ENCODE measurements at regions not wholly inside any gene's neighbourhood (a gene's known extent, or its start where the extent isn't known, plus 50 kb on each side); places are given as distances from the start of the nearest gene placed in this dataset.
"Not testable (repeated sequence)": the region's sequence is repeated elsewhere in the genome, so short reads cannot be mapped to it uniquely, and the experiment has no call there.

DNA sequence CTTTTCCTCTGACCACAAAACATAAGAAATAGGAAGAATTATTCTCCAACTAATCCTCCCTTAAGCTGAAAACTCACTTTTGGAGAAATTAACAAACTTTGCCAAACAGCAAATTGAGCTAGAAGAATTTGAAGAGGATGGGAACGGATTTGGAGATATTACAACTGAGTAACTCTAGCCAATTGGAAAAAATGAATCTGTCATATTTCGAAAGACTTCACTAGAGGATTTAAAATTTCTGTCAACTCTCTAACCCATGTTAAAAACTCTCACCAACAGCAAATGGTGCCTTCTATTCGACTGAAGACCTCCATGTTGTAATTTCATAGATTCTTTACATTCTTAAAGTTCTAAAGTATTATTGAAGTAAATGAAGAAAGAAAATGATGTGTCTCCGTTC, 414.2 kb downstream of the RMST start:
- Histone ChIP-seq H3K36me3 (replicated peaks in 1 of 2) (no peaks in the 10 kb centered on the region), H3K9me3 (replicated peaks in 1 of 3) (no peaks in the 10 kb centered on the region), H3K4me1 (replicated peaks in 1 of 2) (no peaks in the 10 kb centered on the region), H3K27ac (no peak overlapping the region), H3K4me3 (no peak overlapping the region), H3K27me3 (no peaks in the 10 kb centered on the region)
- TF ChIP-seq, protein P1, sequence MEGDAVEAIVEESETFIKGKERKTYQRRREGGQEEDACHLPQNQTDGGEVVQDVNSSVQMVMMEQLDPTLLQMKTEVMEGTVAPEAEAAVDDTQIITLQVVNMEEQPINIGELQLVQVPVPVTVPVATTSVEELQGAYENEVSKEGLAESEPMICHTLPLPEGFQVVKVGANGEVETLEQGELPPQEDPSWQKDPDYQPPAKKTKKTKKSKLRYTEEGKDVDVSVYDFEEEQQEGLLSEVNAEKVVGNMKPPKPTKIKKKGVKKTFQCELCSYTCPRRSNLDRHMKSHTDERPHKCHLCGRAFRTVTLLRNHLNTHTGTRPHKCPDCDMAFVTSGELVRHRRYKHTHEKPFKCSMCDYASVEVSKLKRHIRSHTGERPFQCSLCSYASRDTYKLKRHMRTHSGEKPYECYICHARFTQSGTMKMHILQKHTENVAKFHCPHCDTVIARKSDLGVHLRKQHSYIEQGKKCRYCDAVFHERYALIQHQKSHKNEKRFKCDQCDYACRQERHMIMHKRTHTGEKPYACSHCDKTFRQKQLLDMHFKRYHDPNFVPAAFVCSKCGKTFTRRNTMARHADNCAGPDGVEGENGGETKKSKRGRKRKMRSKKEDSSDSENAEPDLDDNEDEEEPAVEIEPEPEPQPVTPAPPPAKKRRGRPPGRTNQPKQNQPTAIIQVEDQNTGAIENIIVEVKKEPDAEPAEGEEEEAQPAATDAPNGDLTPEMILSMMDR (IDR thresholded peaks at IDR 0.05) = no peak
- TF ChIP-seq POLR2A (IDR thresholded peaks at IDR 0.05) = no peak
- 51 to 71% (median 62%) methylated on average over 4 of the region's 4 CpGs for WGBS, 4 donors
- no peak for DNase-seq
- intact Hi-C loops (cut with DNase I) = no loop called here

DNA sequence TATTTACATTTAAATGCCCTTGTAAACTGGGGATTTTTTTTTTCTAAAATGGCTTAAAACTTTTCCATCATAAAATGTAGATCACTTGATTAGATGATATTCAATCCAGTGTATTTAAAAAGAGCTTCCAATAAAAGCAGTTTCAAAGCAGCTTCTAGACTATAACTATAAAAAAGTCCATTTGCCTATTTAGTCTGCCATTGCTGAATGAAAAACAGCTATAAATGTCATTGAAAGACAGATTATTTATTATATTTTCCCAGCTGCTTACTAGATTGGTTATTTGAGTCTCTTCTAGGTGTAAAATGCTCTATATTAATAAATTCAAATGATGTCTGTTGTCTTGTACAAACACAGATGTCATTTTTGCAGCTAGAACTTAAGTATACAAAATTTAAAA, 414.8 kb downstream of the RMST start:
- DNase-seq = no peak
- Histone ChIP-seq H3K27me3 (no peaks in the 10 kb centered on the region), H3K27ac (no peak overlapping the region), H3K4me1 (replicated peaks in 1 of 2) (no peaks in the 10 kb centered on the region), H3K4me3 (no peak overlapping the region), H3K9me3 (replicated peaks in 1 of 3) (no peaks in the 10 kb centered on the region), H3K36me3 (replicated peaks in 1 of 2) (no peaks in the 10 kb centered on the region)
- intact Hi-C loops (cut with DNase I) = no loop called here
- TF ChIP-seq POLR2A (IDR thresholded peaks at IDR 0.05) = no peak
- TF ChIP-seq, protein P1 (IDR thresholded peaks at IDR 0.05) = no peak

DNA sequence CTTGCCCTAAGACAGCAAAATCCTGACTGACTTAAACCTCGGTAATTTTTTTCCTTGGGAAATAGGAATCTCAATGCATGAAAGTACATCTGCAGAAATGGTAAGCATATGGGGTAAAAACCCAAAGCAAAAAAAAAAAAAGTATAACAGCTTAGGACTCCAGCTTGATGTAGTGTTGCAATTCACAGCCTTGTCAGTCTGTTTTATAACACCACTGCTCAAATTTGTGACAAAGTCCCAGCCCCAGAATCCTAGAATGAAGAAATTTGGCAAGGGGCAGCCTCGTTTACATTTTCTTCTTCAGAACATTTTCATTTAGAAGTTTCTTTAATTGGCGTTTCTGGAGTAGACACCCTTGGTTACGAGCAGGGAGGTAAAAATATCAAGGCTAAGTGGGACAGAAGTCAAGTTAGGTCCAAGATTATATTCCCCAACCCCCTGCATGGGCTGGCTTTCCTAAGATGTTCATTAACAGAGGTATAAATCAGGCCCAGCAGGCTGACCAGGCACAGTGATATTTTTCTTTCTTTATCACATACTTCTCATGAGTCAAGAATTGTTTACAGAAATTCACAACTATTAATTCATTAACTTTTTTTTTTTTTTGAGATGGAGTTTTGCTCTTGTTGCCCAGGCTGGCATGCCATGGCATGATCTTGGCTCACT, 424.0 kb downstream of the RMST start:
- H3K27ac ChIP-seq = no peak overlapping the region
- no peak for DNase-seq
- H3K9me3 ChIP-seq (replicated peaks in 1 of 3) = no peaks in the 10 kb centered on the region
- intact Hi-C loops (cut with DNase I) = no loop called here
- TF ChIP-seq, protein P1 (IDR thresholded peaks at IDR 0.05) = no peak
- TF ChIP-seq POLR2A (IDR thresholded peaks at IDR 0.05) = no peak
- no peaks in the 10 kb centered on the region for H3K27me3 ChIP-seq
- no peaks in the 10 kb centered on the region for H3K36me3 ChIP-seq (replicated peaks in 1 of 2)
- H3K4me3 ChIP-seq = no peak overlapping the region
- H3K4me1 ChIP-seq (replicated peaks in 1 of 2) = no peaks in the 10 kb centered on the region
- WGBS, 4 donors = 54 to 63% (median 58%) methylated on average over 4 of the region's 4 CpGs

DNA sequence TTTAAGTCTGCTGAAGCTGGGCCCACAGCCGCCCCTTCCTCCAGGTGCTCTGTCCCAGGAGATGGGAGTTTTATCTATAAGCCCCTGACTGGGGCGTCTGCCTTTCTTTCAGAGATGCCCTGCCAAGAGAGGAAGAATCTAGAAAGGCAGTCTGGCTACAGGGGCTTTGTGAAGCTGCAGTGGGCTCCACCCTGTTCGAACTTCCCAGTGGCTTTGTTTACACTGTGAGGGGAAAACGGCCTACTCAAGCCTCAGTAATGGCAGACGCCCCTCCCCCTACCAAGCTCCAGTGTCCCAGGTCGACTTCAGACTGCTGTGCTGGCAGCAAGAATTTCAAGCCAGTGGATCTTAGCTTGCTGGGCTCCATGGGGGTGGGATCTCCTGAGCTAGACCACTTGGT, 435.3 kb downstream of the RMST start:
- H3K9me3 ChIP-seq (replicated peaks in 1 of 3); H3K4me3 ChIP-seq; intact Hi-C loops (cut with DNase I); H3K4me1 ChIP-seq (replicated peaks in 1 of 2); DNase-seq; H3K27me3 ChIP-seq; H3K27ac ChIP-seq; H3K36me3 ChIP-seq (replicated peaks in 1 of 2): not testable (repeated sequence)
- 51 to 63% (median 58%) methylated on average over 5 to 6 of the region's 6 CpGs for WGBS, 4 donors

DNA sequence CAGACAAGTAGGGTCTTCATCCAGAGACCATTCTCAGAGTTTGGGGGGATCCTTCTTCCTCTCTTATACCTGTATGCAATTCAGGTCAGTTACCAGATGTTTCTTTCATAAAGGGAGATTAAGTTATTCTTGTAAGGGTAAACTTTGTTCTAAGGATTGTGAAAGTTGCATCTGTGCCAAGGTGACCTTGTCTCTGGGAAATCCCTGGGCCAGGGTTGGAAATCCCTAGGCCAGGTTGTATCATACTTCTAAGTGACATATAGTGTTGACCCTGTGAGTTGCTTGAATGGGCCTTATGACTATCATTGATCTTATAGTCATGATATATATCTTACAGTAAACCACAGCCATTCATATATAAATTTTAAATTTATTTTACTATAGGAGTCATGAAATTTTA, 436.9 kb downstream of the RMST start:
- H3K27me3 ChIP-seq = no peaks in the 10 kb centered on the region
- peak in 2 of 7 donors; percentile 7 to 14 for DNase-seq
- intact Hi-C loops (cut with DNase I) = no loop called here
- no peak overlapping the region for H3K4me3 ChIP-seq
- H3K4me1 ChIP-seq (replicated peaks in 1 of 2) = no peaks in the 10 kb centered on the region
- TF ChIP-seq POLR2A (IDR thresholded peaks at IDR 0.05) = no peak
- TF ChIP-seq, protein P1 (IDR thresholded peaks at IDR 0.05) = no peak
- no peaks in the 10 kb centered on the region for H3K36me3 ChIP-seq (replicated peaks in 1 of 2)
- no peaks in the 10 kb centered on the region for H3K9me3 ChIP-seq (replicated peaks in 1 of 3)
- H3K27ac ChIP-seq = no peak overlapping the region

All from adrenal gland (tissue), 9 donors.